Tongue (tissue), 1 donor: ENCODE measurements at regions not wholly inside any gene's neighbourhood (a gene's known extent, or its start where the extent isn't known, plus 50 kb on each side); places are given as distances from the start of the nearest gene placed in this dataset.

Experiments
- DNase-seq: peaks from one replicate; pipeline ENCODE4 v3.0.0-alpha.2; 2015

DNA sequence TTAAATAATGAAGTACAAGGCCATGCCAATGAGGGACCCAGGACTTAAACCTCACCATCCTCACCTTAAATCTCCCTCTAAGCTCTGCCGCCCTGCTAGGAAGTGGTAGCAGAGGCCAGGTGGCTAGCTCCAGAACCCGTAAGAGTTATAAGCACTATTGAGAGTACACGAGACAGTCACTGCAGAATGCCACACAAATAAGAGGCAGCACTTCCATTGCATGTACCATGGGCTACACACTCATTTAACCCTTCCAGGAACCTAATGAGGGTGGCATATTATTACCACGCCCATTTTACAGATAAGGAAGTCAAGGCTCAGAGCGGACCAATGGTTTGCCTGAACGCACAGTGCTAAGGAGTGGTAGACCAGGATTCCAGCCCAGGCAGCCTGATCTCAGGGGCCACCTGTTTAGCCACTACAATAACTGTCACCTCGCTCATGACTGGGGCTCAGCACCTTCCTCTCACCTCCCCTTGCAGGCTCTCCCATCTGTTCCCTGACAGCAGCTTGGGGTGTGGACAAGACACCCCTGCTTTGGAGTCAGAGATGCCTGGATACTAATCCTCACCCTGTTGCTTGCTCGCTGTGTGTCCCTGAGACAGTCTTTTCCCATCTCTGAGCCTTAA lies 54.8 kb upstream of the ID3 start:
- DNase-seq: no peak

DNA sequence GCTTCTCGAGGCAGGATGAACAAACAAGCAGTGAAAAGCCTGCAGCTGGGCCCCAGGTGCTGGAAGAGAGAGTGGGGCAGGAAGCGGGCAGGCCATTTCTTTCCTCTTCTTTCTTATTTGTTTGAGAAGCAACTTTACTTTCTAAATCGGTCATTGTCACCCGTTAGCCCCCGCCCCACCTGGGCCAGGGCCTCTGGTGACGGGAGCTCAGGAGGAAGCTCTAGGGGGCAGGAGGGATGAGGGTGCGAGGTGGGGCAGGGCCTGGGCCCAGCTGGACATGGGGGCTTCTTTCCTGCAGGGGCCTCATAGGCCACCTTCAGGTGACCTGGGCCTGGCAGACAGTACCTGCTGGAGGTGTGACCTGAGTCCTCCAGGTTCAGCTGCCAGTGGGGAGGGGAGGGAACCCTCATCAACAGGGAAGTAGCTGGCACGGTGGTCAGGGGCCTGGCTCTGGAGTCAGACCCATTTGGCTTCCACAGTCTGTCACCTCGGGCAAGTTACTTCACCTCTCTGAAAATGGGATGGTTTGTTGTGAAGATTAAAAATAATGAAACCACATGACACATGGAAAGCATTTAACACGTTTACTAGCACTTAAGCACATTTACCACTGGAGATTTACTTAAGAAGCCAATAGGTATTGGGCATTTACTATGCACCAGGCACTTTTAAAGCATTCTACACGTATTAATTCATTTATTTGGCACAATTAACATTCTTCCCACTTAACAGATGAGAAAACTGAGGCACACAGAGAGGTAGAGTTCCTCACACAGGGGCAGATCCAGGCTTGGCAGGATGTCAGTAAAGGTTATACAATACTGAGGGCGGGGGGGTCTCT lies 54.1 kb upstream of the ID3 start:
- no peak for DNase-seq

DNA sequence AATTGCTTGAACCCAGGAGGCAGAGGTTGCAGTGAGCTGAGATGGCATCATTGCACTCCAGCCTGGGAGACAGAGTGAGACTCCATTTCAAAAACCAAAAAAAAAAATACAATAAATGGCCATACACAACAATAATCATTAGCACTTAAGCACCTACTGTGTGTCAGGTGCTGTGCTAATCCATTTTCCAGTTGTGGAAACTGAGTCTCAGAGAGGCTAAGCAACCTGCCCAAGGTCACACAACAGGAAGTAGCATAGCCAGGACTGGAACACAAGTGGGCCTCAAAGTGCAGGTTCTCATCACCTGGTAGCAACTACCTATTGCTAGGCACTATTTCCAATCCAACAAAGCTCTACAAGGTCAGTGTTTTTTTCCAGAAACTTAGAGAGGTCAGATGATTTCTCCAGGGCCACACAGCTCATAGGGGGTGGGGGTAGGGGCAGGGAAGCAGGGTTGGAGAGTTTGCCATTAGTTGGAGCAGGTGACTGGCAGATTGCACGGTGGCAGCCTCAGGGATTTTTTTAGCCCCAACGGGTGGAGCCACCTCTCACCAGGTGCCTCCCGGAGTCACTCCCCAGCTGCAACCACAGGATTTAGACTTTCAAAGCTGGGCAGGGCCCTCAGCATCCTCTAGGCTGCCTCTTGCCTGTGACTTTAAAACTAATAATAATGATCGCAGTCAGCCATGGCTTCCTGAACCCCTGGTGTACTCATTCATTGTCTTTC lies 52.5 kb upstream of the ID3 start:
- DNase-seq: no peak

DNA sequence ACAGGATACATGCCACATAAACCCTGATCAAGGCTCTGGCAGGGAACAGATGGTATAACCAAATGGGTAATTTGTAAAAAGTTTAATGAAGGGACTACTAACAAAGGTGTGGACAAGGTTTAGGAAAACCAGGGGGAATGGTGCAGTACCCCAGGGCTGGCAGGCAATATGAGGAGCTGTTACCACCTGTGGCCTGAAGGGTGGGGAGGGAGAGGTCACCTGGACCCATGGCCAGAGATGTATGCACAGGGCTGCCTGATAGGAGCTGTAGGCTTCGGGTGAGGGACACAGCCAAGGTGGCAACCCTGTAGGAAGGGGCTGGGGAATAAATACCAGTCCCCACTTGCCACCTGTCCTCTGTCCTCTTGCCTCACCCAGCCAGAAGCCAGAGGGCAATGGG lies 51.4 kb upstream of the ID3 start:
- DNase-seq: no peak

DNA sequence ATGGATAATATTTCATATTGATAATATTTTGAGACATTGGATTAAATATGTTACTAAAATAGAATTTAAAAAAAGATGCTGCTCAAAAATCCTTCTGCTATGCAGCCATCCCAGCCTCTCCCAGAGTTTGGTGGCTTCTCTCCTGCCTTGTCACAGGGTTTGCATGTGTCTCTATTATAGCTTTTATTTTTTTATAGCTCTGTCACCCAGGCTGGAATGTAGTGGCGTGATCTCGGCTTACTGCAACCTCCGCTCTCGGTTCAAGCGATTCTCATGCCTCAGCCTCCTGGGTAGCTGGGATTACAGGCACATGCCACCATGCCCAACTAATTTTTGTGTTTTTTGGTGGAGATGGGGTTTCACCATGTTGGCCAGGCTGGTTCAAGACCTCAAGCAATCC lies 50.7 kb upstream of the ID3 start:
- no peak for DNase-seq
